A673 (cell line): ENCODE measurements at regions not wholly inside any gene's neighbourhood (a gene's known extent, or its start where the extent isn't known, plus 50 kb on each side); places are given as distances from the start of the nearest gene placed in this dataset.
A peak's percentile ranks its signal among the peaks of the same experiment; 100 is the strongest.

Experiments
- BruUV-seq: library from RNA; stranded (reverse); fragments of 400-500 nt; replicated peaks from 2 replicates; lab custom pipeline; 2021; lab: Mats Ljungman, UMichigan
- CTCF ChIA-PET: fragments of 300-600 bp; sonication (Branson Sonifier 250); formaldehyde crosslinking; loops from one replicate; lab custom pipeline; 2022; ENCODE audit warnings: antibody characterized with exemption; lab: Charles Lee
- POLR2A ChIA-PET: fragments of 300-600 bp; sonication (Branson Sonifier 250); formaldehyde crosslinking; loops from one replicate; lab custom pipeline; 2022; ENCODE audit warnings: antibody characterized with exemption; ENCODE audit not compliant: low non-redundant PET; lab: Charles Lee
- DNase-seq: peaks from one replicate; pipeline ENCODE4 v3.0.0-alpha.2; 2015; ENCODE audit warnings: low spot score
- H3K27ac ChIP-seq: fragments of 200-600 bp; sonication (generic); 2 replicates; pipeline ENCODE4 v1.5.1; 2016; ENCODE audit warnings: mixed run types, low read depth, mild to moderate bottlenecking, mixed read lengths, antibody characterized with exemption, low read length; ENCODE audit not compliant: poor library complexity, severe bottlenecking
- H3K27me3 ChIP-seq: fragments of 200-600 bp; sonication (generic); replicated peaks from 2 replicates; pipeline ENCODE4 v1.6.1; 2017; ENCODE audit warnings: mixed run types, low read depth, mild to moderate bottlenecking, mixed read lengths, antibody characterized with exemption, low read length; ENCODE audit not compliant: insufficient read depth, poor library complexity
- H3K36me3 ChIP-seq: fragments of 200-600 bp; sonication (generic); 2 replicates; pipeline ENCODE4 v1.6.1; 2016; ENCODE audit warnings: mixed run types, mild to moderate bottlenecking, mixed read lengths, antibody characterized with exemption, low read length; ENCODE audit not compliant: insufficient read depth, poor library complexity, severe bottlenecking
- H3K4me1 ChIP-seq: fragments of 200-600 bp; sonication (generic); 2 replicates; pipeline ENCODE4 v1.6.1; 2017; ENCODE audit warnings: mixed run types, mild to moderate bottlenecking, mixed read lengths, antibody characterized with exemption, low read length; ENCODE audit not compliant: insufficient read depth, poor library complexity, severe bottlenecking
- H3K4me3 ChIP-seq: fragments of 200-600 bp; sonication (generic); 2 replicates; pipeline ENCODE4 v1.5.1; 2016; ENCODE audit warnings: low read depth, mixed run types, mild to moderate bottlenecking, mixed read lengths, low read length; ENCODE audit not compliant: poor library complexity, severe bottlenecking
- H3K9me3 ChIP-seq: fragments of 200-600 bp; sonication (generic); 2 replicates; pipeline ENCODE4 v1.6.1; 2016; ENCODE audit warnings: mixed run types, low read depth, mild to moderate bottlenecking, mixed read lengths, antibody characterized with exemption, low read length; ENCODE audit not compliant: poor library complexity, severe bottlenecking
- EZH2 ChIP-seq: fragments of 200-600 bp; sonication (generic); IDR thresholded peaks from 2 replicates; pipeline ENCODE4 v1.6.1; 2017; ENCODE audit warnings: borderline replicate concordance, low read depth, mild to moderate bottlenecking, mixed read lengths, antibody characterized with exemption, low read length; ENCODE audit not compliant: poor library complexity, severe bottlenecking
- intact Hi-C: fragments of 100-400 bp; cut with micrococcal nuclease; formaldehyde crosslinking; loops from one replicate; pipeline ENCODE4 v1.10.0; 2022; ENCODE audit not compliant: unreplicated experiment
- TF ChIP-seq, protein P1 (sequence below): fragments of 300-800, 200-600 bp; sonication (generic); conservative IDR thresholded peaks from 2 replicates; pipeline ENCODE4 v1.5.1; 2017; ENCODE audit warnings: low read depth, mild to moderate bottlenecking, antibody characterized with exemption, low read length, moderate library complexity, mixed read lengths

GRCh38 chr13:103772576-103772975 is 706.4 kb upstream of the SLC10A2 start:
- BruUV-seq = no TSS peak
- peak; percentile 1 for DNase-seq
- intact Hi-C loops = no loop called here
- no peak overlapping the region for H3K4me3 ChIP-seq
- H3K4me1 ChIP-seq = no peaks in the 10 kb centered on the region
- no peaks in the 10 kb centered on the region for H3K9me3 ChIP-seq
- no peaks in the 10 kb centered on the region for H3K27me3 ChIP-seq
- TF ChIP-seq, protein P1, sequence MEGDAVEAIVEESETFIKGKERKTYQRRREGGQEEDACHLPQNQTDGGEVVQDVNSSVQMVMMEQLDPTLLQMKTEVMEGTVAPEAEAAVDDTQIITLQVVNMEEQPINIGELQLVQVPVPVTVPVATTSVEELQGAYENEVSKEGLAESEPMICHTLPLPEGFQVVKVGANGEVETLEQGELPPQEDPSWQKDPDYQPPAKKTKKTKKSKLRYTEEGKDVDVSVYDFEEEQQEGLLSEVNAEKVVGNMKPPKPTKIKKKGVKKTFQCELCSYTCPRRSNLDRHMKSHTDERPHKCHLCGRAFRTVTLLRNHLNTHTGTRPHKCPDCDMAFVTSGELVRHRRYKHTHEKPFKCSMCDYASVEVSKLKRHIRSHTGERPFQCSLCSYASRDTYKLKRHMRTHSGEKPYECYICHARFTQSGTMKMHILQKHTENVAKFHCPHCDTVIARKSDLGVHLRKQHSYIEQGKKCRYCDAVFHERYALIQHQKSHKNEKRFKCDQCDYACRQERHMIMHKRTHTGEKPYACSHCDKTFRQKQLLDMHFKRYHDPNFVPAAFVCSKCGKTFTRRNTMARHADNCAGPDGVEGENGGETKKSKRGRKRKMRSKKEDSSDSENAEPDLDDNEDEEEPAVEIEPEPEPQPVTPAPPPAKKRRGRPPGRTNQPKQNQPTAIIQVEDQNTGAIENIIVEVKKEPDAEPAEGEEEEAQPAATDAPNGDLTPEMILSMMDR = peak; percentile 30; the same call in 1 of the 2 replicates
- TF ChIP-seq EZH2 = no peak
- CTCF ChIA-PET = no interaction called here
- no peak overlapping the region for H3K27ac ChIP-seq
- H3K36me3 ChIP-seq = no peaks in the 10 kb centered on the region
- POLR2A ChIA-PET = no interaction called here

DNA sequence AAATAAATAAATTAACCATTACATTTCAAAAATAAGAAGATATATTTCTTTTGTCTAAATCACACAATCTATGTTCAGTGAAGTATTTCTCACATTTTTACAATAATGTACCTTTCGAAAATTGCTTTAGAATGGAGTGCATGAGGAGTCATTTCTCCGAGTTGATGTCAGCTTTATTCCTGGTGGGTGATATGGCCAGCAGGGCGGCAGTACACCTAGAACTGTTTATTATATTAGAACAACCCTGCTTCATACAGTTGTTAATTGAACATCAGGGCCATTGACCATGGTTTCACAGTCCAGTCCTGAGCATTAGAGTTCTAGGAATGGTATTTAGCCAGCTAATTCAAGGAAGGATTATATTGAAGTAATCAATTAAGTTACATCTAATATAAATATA is 696.3 kb upstream of the SLC10A2 start:
- H3K9me3 ChIP-seq = no peaks in the 10 kb centered on the region
- H3K4me1 ChIP-seq = no peaks in the 10 kb centered on the region
- POLR2A ChIA-PET = no interaction called here
- TF ChIP-seq, protein P1 = no peak
- no peak for TF ChIP-seq EZH2
- CTCF ChIA-PET = no interaction called here
- no peak for DNase-seq
- H3K27ac ChIP-seq = no peak overlapping the region
- H3K27me3 ChIP-seq = peaks cover 26% of the 10 kb centered on the region
- no peak overlapping the region for H3K4me3 ChIP-seq
- no TSS peak for BruUV-seq
- intact Hi-C loops = no loop called here
- H3K36me3 ChIP-seq = no peaks in the 10 kb centered on the region

DNA sequence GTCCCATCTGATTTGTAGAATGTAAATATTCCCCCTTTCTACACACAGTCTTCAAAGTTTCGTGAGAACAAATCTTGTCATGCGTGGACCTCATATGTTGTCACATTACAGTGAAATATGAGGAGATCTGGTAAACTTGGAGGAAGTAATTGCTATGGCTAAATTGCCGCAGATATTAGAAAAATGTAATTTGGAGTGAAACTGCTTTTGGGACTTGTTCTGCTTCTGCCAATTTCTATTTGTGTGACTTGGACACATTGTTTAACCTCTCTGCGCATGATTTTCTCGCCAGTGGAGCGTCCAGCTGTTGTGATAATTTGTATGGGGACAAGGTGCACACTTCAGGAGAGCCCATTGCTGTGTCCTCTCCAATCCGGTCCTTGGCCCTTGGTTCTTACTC is 693.1 kb upstream of the SLC10A2 start:
- Histone ChIP-seq H3K27ac (no peak overlapping the region), H3K36me3 (no peaks in the 10 kb centered on the region), H3K4me1 (no peaks in the 10 kb centered on the region), H3K4me3 (no peak overlapping the region), H3K9me3 (no peaks in the 10 kb centered on the region), H3K27me3 (peaks cover 26% of the 10 kb centered on the region)
- ChIA-PET POLR2A (no interaction called here), CTCF (no interaction called here)
- no peak for DNase-seq
- TF ChIP-seq, protein P1 = no peak
- TF ChIP-seq EZH2 = no peak
- BruUV-seq = no TSS peak
- intact Hi-C loops = no loop called here
